Keratinocyte (primary cell): ENCODE measurements at regions not wholly inside any gene's neighbourhood (a gene's known extent, or its start where the extent isn't known, plus 50 kb on each side); places are given as distances from the start of the nearest gene placed in this dataset.

ENCODE experiments used
- DNase-seq: peaks from one replicate; pipeline ENCODE4 v3.0.0-alpha.2; 2011; ENCODE audit warnings: low read depth, missing footprints, low spot score
- FAIRE-seq: peaks from 2 replicates; lab custom pipeline; 2011; peaks lifted over from hg19 to GRCh38; lab: Jason Lieb, UNC
- H2AFZ ChIP-seq: 2 replicates; pipeline ENCODE4 v1.6.0; 2012; ENCODE audit warnings: low read length, control low read depth, inconsistent platforms; ENCODE audit not compliant: control insufficient read depth
- H3K27ac ChIP-seq: 2 replicates; pipeline ENCODE4 v1.5.1; 2011; ENCODE audit warnings: low read length; ENCODE audit not compliant: control insufficient read depth, insufficient read depth
- H3K27me3 ChIP-seq: 3 replicates; pipeline ENCODE4 v1.6.0; 2011; ENCODE audit warnings: low read length; ENCODE audit not compliant: control insufficient read depth, insufficient read depth; ENCODE audit errors: extremely low read depth
- H3K36me3 ChIP-seq, 2 experiments: 2 replicates in 1 of 2; 3 replicates in 1 of 2; pipeline ENCODE4 v1.5.1; 2011; ENCODE audit warnings: low read length in 2 of 2, mild to moderate bottlenecking in 1 of 2; ENCODE audit not compliant: control insufficient read depth in 2 of 2, insufficient read depth in 2 of 2; ENCODE audit errors: extremely low read depth in 1 of 2
- H3K4me1 ChIP-seq: 3 replicates; pipeline ENCODE4 v1.5.1; 2011; ENCODE audit warnings: low read length; ENCODE audit not compliant: control insufficient read depth, insufficient read depth; ENCODE audit errors: extremely low read depth
- H3K4me2 ChIP-seq: 3 replicates; pipeline ENCODE4 v1.6.0; 2011; ENCODE audit warnings: low read depth, low read length; ENCODE audit not compliant: control insufficient read depth, insufficient read depth; ENCODE audit errors: extremely low read depth
- H3K4me3 ChIP-seq, 3 experiments: fragments of 200-600 bp in 1 of 3; sonication (generic) in 1 of 3; 2 replicates in 2 of 3; 3 replicates in 1 of 3; pipeline ENCODE4 v1.5.1; 2011 to 2016; ENCODE audit warnings: low read length in 3 of 3, mild to moderate bottlenecking in 3 of 3, control low read depth in 2 of 3, inconsistent platforms in 1 of 3, low read depth in 1 of 3, mixed read lengths in 1 of 3, mixed run types in 1 of 3, moderate library complexity in 1 of 3; ENCODE audit not compliant: control insufficient read depth in 2 of 3, insufficient read depth in 2 of 3; ENCODE audit errors: extremely low read depth in 1 of 3
- H3K79me2 ChIP-seq: 2 replicates; pipeline ENCODE4 v1.6.0; 2012; ENCODE audit warnings: low read length; ENCODE audit not compliant: control insufficient read depth, insufficient read depth
- H3K9ac ChIP-seq: 3 replicates; pipeline ENCODE4 v1.6.0; 2011; ENCODE audit warnings: low read length; ENCODE audit not compliant: control insufficient read depth, insufficient read depth; ENCODE audit errors: extremely low read depth
- H3K9me1 ChIP-seq: 3 replicates; pipeline ENCODE4 v1.6.0; 2011; ENCODE audit warnings: low read length; ENCODE audit not compliant: control insufficient read depth, insufficient read depth; ENCODE audit errors: extremely low read depth
- H3K9me3 ChIP-seq: 2 replicates; pipeline ENCODE4 v1.5.1; 2012; ENCODE audit warnings: low read depth, low read length; ENCODE audit not compliant: control insufficient read depth
- H4K20me1 ChIP-seq: 3 replicates; pipeline ENCODE4 v1.6.0; 2011; ENCODE audit warnings: low read length; ENCODE audit not compliant: control insufficient read depth, insufficient read depth; ENCODE audit errors: extremely low read depth
- CTCF ChIP-seq, 3 experiments: IDR thresholded peaks in 1 of 3; conservative IDR thresholded peaks in 1 of 3; optimal IDR thresholded peaks in 1 of 3; 2 replicates in 2 of 3; 3 replicates in 1 of 3; pipeline versions ENCODE3 to v1.5.1; 2011; ENCODE audit warnings: low read length in 3 of 3, mild to moderate bottlenecking in 3 of 3, moderate library complexity in 2 of 3, control low read depth in 1 of 3, inconsistent platforms in 1 of 3; ENCODE audit not compliant: insufficient read depth in 2 of 3; ENCODE audit errors: extremely low read depth in 1 of 3
- EZH2 ChIP-seq: IDR thresholded peaks from one replicate; pipeline ENCODE4 v1.6.1; 2012; ENCODE audit warnings: inconsistent platforms, mild to moderate bottlenecking, low read length, moderate library complexity
- dilution Hi-C: fragments of 300-500 bp; cut with MboI; formaldehyde crosslinking; loops from one replicate; pipeline ENCODE4 v1.7.0; 2020; ENCODE audit warnings: low sequenced_read_pairs; ENCODE audit not compliant: extremely low pct_ligation_motif_present

- Histone ChIP-seq H2AFZ (no peak overlapping the region), H3K4me2 (no peak overlapping the region), H3K4me1 (peaks cover 7% of the 10 kb centered on the region), H3K36me3 (no peaks in the 10 kb centered on the region), H3K9me1 (no peaks in the 10 kb centered on the region), H4K20me1 (no peaks in the 10 kb centered on the region), H3K27ac (no peak overlapping the region), H3K9me3 (no peaks in the 10 kb centered on the region), H3K27me3 (no peaks in the 10 kb centered on the region), H3K4me3 (no peak overlapping the region), H3K79me2 (no peaks in the 10 kb centered on the region), H3K9ac (no peak overlapping the region)
- DNase-seq = no peak
- TF ChIP-seq EZH2 (no peak), CTCF (optimal IDR thresholded peaks at IDR 0.05 in 1 of 3, IDR thresholded peaks at IDR 0.05 in 1 of 3, conservative IDR thresholded peaks at IDR 0.05 in 1 of 3; ENCODE audit: extremely low read depth in 1 of 3, insufficient read depth in 2 of 3, low read length in 3 of 3) (no peak)
- FAIRE-seq = no peak
- dilution Hi-C loops = no loop called here
These were observed 254.1 kb downstream of the IKZF2 start for GRCh38 chr2:212897296-212897695.

- Histone ChIP-seq H3K4me3 (no peak overlapping the region), H3K36me3 (no peaks in the 10 kb centered on the region), H3K9me1 (no peaks in the 10 kb centered on the region), H3K4me1 (no peaks in the 10 kb centered on the region), H2AFZ (no peak overlapping the region), H3K27me3 (no peaks in the 10 kb centered on the region), H3K27ac (no peak overlapping the region), H4K20me1 (no peaks in the 10 kb centered on the region), H3K79me2 (no peaks in the 10 kb centered on the region), H3K4me2 (no peak overlapping the region), H3K9ac (no peak overlapping the region), H3K9me3 (no peaks in the 10 kb centered on the region)
- dilution Hi-C loops = no loop called here
- DNase-seq (no peak), FAIRE-seq (no peak)
- TF ChIP-seq EZH2 = no peak
- no peak for TF ChIP-seq CTCF (optimal IDR thresholded peaks at IDR 0.05 in 1 of 3, IDR thresholded peaks at IDR 0.05 in 1 of 3, conservative IDR thresholded peaks at IDR 0.05 in 1 of 3; ENCODE audit: extremely low read depth in 1 of 3, insufficient read depth in 2 of 3, low read length in 3 of 3)
These were observed 257.4 kb downstream of the IKZF2 start for GRCh38 chr2:212894026-212894425.
